Epithelial cell of esophagus (primary cell): ENCODE measurements at regions not wholly inside any gene's neighbourhood (a gene's known extent, or its start where the extent isn't known, plus 50 kb on each side); places are given as distances from the start of the nearest gene placed in this dataset.

Experiments
- DNase-seq: peaks from one replicate; pipeline ENCODE4 v3.0.0; 2010; ENCODE audit warnings: low read depth
- H3K4me3 ChIP-seq: 2 replicates; pipeline ENCODE4 v1.5.1; 2011; ENCODE audit warnings: mild to moderate bottlenecking, low read length, control low read depth
- CTCF ChIP-seq: IDR thresholded peaks from 2 replicates; pipeline ENCODE4 v1.5.1; 2011; ENCODE audit warnings: low read depth, mild to moderate bottlenecking, low read length, control low read depth, inconsistent platforms; ENCODE audit not compliant: insufficient read depth; ENCODE audit errors: missing control alignments

- H3K4me3 ChIP-seq, result no peak overlapping the region
- TF ChIP-seq CTCF, result no peak
- no peak for DNase-seq
Observed at GRCh38 chr6:8194490-8194889, 92.1 kb upstream of the EEF1E1 start.

GRCh38 chr6:8193541-8193940 lies 91.2 kb upstream of the EEF1E1 start:
- DNase-seq, result no peak
- TF ChIP-seq CTCF, result no peak
- H3K4me3 ChIP-seq, result no peak overlapping the region

- no peak for TF ChIP-seq CTCF
- no peak overlapping the region for H3K4me3 ChIP-seq
- no peak for DNase-seq
Observed at GRCh38 chr6:8192597-8192996, 90.2 kb upstream of the EEF1E1 start.

GRCh38 chr6:8192067-8192466 lies 89.7 kb upstream of the EEF1E1 start:
- no peak for DNase-seq
- H3K4me3 ChIP-seq, result no peak overlapping the region
- TF ChIP-seq CTCF, result no peak

GRCh38 chr6:8191629-8192028 lies 89.3 kb upstream of the EEF1E1 start:
- no peak overlapping the region for H3K4me3 ChIP-seq
- no peak for TF ChIP-seq CTCF
- DNase-seq, result no peak

GRCh38 chr6:8187209-8187608 lies 84.9 kb upstream of the EEF1E1 start:
- H3K4me3 ChIP-seq, result no peak overlapping the region
- no peak for TF ChIP-seq CTCF
- DNase-seq, result no peak

GRCh38 chr6:8182902-8183665 lies 80.7 kb upstream of the EEF1E1 start:
- no peak for TF ChIP-seq CTCF
- DNase-seq, result no peak
- H3K4me3 ChIP-seq, result no peak overlapping the region
